ENCODE measurements at regions not wholly inside any gene's neighbourhood (a gene's known extent, or its start where the extent isn't known, plus 50 kb on each side); places are given as distances from the start of the nearest gene placed in this dataset.

GRCh38 chr9:81162361-81162760, 527.0 kb downstream of the TLE1 start:
- no peak for DNase-seq

GRCh38 chr9:81156381-81156780, 533.0 kb downstream of the TLE1 start:
- no peak for DNase-seq

- DNase-seq, result no peak
These were observed 539.2 kb downstream of the TLE1 start for GRCh38 chr9:81150016-81150625.

- no peak for DNase-seq
These were observed 542.5 kb downstream of the TLE1 start for GRCh38 chr9:81146684-81147337.

- DNase-seq, result no peak
These were observed 543.1 kb downstream of the TLE1 start for GRCh38 chr9:81146241-81146640.

- no peak for DNase-seq
These were observed 543.9 kb downstream of the TLE1 start for GRCh38 chr9:81145331-81145963.

- no peak for DNase-seq
These were observed 547.4 kb downstream of the TLE1 start for GRCh38 chr9:81141961-81142360.

GRCh38 chr9:81137976-81138568, 551.3 kb downstream of the TLE1 start:
- no peak for DNase-seq

GRCh38 chr9:81132796-81133195, 556.6 kb downstream of the TLE1 start:
- no peak for DNase-seq

GRCh38 chr9:81132318-81132717, 557.0 kb downstream of the TLE1 start:
- DNase-seq, result no peak

- DNase-seq, result no peak
These were observed 560.6 kb downstream of the TLE1 start for GRCh38 chr9:81128701-81129100.

- DNase-seq, result no peak
These were observed 563.8 kb downstream of the TLE1 start for GRCh38 chr9:81125446-81126092.

GRCh38 chr9:81123526-81123925, 565.8 kb downstream of the TLE1 start:
- no peak for DNase-seq

- DNase-seq, result no peak
These were observed 566.6 kb downstream of the TLE1 start for GRCh38 chr9:81122749-81123148.

- no peak for DNase-seq
These were observed 569.8 kb downstream of the TLE1 start for GRCh38 chr9:81119591-81119990.

GRCh38 chr9:81118416-81118815, 570.9 kb downstream of the TLE1 start:
- DNase-seq, result no peak

- no peak for DNase-seq
These were observed 572.8 kb downstream of the TLE1 start for GRCh38 chr9:81116340-81117137.

GRCh38 chr9:81113453-81114124, 575.8 kb downstream of the TLE1 start:
- peak; percentile 94 for DNase-seq

GRCh38 chr9:81112627-81113452, 576.5 kb downstream of the TLE1 start:
- no peak for DNase-seq

GRCh38 chr9:81108821-81109220, 580.5 kb downstream of the TLE1 start:
- no peak for DNase-seq

- DNase-seq, result no peak
These were observed 581.0 kb downstream of the TLE1 start for GRCh38 chr9:81108391-81108790.

Measured in SIG-M5 (cell line).